ENCODE measurements at regions not wholly inside any gene's neighbourhood (a gene's known extent, or its start where the extent isn't known, plus 50 kb on each side); places are given as distances from the start of the nearest gene placed in this dataset.

- no peak for TF ChIP-seq CTCF (IDR thresholded peaks at IDR 0.05; ENCODE audit: low read depth, low read length, poor library complexity, severe bottlenecking)
- TF ChIP-seq EZH2phosphoT487 (IDR thresholded peaks at IDR 0.05; ENCODE audit: borderline replicate concordance, low read length), result no peak
Observed at GRCh38 chr14:34099635-34100034, 148.8 kb upstream of the EGLN3 start.
